HepG2 (cell line): ENCODE measurements at regions not wholly inside any gene's neighbourhood (a gene's known extent, or its start where the extent isn't known, plus 50 kb on each side); places are given as distances from the start of the nearest gene placed in this dataset.
A peak's percentile ranks its signal among the peaks of the same experiment; 100 is the strongest.

Experiments
- BRD4 ChIP-seq: sonication (generic); formaldehyde crosslinking; IDR thresholded peaks from 2 replicates; pipeline ENCODE4 v1.4.0; 2020; ENCODE audit warnings: missing genetic modification reagents
- CEBPB ChIP-seq: IDR thresholded peaks from 2 replicates; pipeline ENCODE4 v1.6.1; 2011; ENCODE audit warnings: low read depth, low read length, improper control_type of control experiment, borderline replicate concordance
- CHD2 ChIP-seq: IDR thresholded peaks from 2 replicates; pipeline ENCODE4 v1.6.1; 2011; ENCODE audit warnings: low read depth, low read length, improper control_type of control experiment
- EP300 ChIP-seq, 3 experiments: sonication (generic) in 1 of 3; formaldehyde crosslinking in 1 of 3; IDR thresholded peaks; 2 replicates each; pipeline versions ENCODE4 v1.5.1 to v1.6.1; 2011 to 2020; ENCODE audit warnings: low read depth in 2 of 3, low read length in 2 of 3, borderline replicate concordance in 1 of 3, improper control_type of control experiment in 1 of 3, mild to moderate bottlenecking in 1 of 3, missing genetic modification reagents in 1 of 3, moderate library complexity in 1 of 3
- GZF1 ChIP-seq: sonication (generic); formaldehyde crosslinking; IDR thresholded peaks from 2 replicates; pipeline ENCODE4 v1.5.1; 2020; ENCODE audit warnings: mild to moderate bottlenecking, missing genetic modification reagents
- MTA1 ChIP-seq: sonication (generic); formaldehyde crosslinking; IDR thresholded peaks from 2 replicates; pipeline ENCODE4 v1.4.0; 2020; ENCODE audit warnings: missing genetic modification reagents, mild to moderate bottlenecking, borderline replicate concordance
- NFKBIZ ChIP-seq: IDR thresholded peaks from 2 replicates; pipeline ENCODE4 v1.6.1; 2018; ENCODE audit warnings: missing genetic modification reagents, missing compliant biosample characterization
- PRMT3 ChIP-seq: sonication (generic); formaldehyde crosslinking; IDR thresholded peaks from 2 replicates; pipeline ENCODE4 v1.8.1; 2022; ENCODE audit warnings: low read depth, mild to moderate bottlenecking, moderate library complexity, missing genetic modification reagents, borderline replicate concordance
- SIX1 ChIP-seq: sonication (generic); formaldehyde crosslinking; IDR thresholded peaks from 2 replicates; pipeline ENCODE4 v1.4.0; 2020; ENCODE audit warnings: missing genetic modification reagents, borderline replicate concordance
- TCF12 ChIP-seq, 2 experiments: fragments of 450-650 bp in 1 of 2; sonication (generic) in 1 of 2; formaldehyde crosslinking in 1 of 2; IDR thresholded peaks; 2 replicates each; pipeline versions ENCODE4 v1.6.1 to v1.8.0; 2017 to 2022; ENCODE audit warnings: antibody characterized with exemption in 1 of 2, mild to moderate bottlenecking in 1 of 2, missing genetic modification reagents in 1 of 2, moderate library complexity in 1 of 2
- TFDP1 ChIP-seq: IDR thresholded peaks from 2 replicates; pipeline ENCODE4 v1.6.1; 2016; ENCODE audit warnings: missing compliant biosample characterization, missing genetic modification reagents, borderline replicate concordance
- TRAFD1 ChIP-seq: sonication (generic); formaldehyde crosslinking; IDR thresholded peaks from 2 replicates; pipeline ENCODE4 v1.5.1; 2020; ENCODE audit warnings: missing genetic modification reagents, mild to moderate bottlenecking, borderline replicate concordance
- ZNF12 ChIP-seq: sonication (generic); formaldehyde crosslinking; IDR thresholded peaks from 2 replicates; pipeline ENCODE4 v1.5.0; 2020; ENCODE audit warnings: missing genetic modification reagents
- ZNF264 ChIP-seq: sonication (generic); formaldehyde crosslinking; IDR thresholded peaks from 2 replicates; pipeline ENCODE4 v1.4.0; 2020; ENCODE audit warnings: missing genetic modification reagents
- ZNF343 ChIP-seq: sonication (generic); formaldehyde crosslinking; IDR thresholded peaks from 2 replicates; pipeline ENCODE4 v1.4.0; 2020; ENCODE audit warnings: mild to moderate bottlenecking, missing genetic modification reagents
- ZNF430 ChIP-seq: sonication (generic); formaldehyde crosslinking; IDR thresholded peaks from 2 replicates; pipeline ENCODE4 v1.9.0; 2021; ENCODE audit warnings: mild to moderate bottlenecking, missing genetic modification reagents
- ZNF660 ChIP-seq: sonication (generic); formaldehyde crosslinking; IDR thresholded peaks from 2 replicates; pipeline ENCODE4 v1.5.1; 2020; ENCODE audit warnings: mild to moderate bottlenecking, low read depth, missing genetic modification reagents, borderline replicate concordance
- TF ChIP-seq, protein P1 (sequence below): sonication (generic); formaldehyde crosslinking; IDR thresholded peaks from 2 replicates; pipeline ENCODE4 v1.5.1; 2020; ENCODE audit warnings: missing genetic modification reagents, mild to moderate bottlenecking, borderline replicate concordance
- TF ChIP-seq, protein P2 (sequence below), 2 experiments: sonication (generic) in 1 of 2; formaldehyde crosslinking in 1 of 2; IDR thresholded peaks; 2 replicates each; pipeline versions ENCODE4 v1.4.0 to v1.6.1; 2016 to 2020; ENCODE audit warnings: borderline replicate concordance in 1 of 2, low read depth in 1 of 2, mild to moderate bottlenecking in 1 of 2, missing genetic modification reagents in 1 of 2

- TF ChIP-seq CHD2 (no peak), GZF1 (CRISPR knock-in tag) (no peak), ZNF264 (CRISPR knock-in tag) (0 out of 2 replicates have a peak, but pooled peaks have one; percentile 18), TCF12 (IDR thresholded peaks at IDR 0.05) (no peak), TCF12 (CRISPR knock-in tag; IDR thresholded peaks at IDR 0.05) (no peak), PRMT3 (CRISPR knock-in tag) (no peak), NFKBIZ (no peak), EP300 (IDR thresholded peaks at IDR 0.05; ENCODE audit: low read depth in 2 of 2, low read length in 2 of 2) (peak in 1 of 2 experiments; percentile 48; a peak in 1 of 4 replicates), EP300 (CRISPR knock-in tag; IDR thresholded peaks at IDR 0.05; ENCODE audit: borderline replicate concordance) (no peak), ZNF343 (CRISPR knock-in tag) (no peak), TRAFD1 (CRISPR knock-in tag) (no peak), ZNF430 (CRISPR knock-in tag) (no peak), TFDP1 (CRISPR knock-in tag) (no peak), BRD4 (CRISPR knock-in tag) (no peak), SIX1 (CRISPR knock-in tag) (peak; percentile 79; the same call in 1 of the 2 replicates), ZNF12 (no peak), MTA1 (CRISPR knock-in tag) (no peak), ZNF660 (CRISPR knock-in tag) (no peak), CEBPB (peak; percentile 81)
- TF ChIP-seq, protein P1, sequence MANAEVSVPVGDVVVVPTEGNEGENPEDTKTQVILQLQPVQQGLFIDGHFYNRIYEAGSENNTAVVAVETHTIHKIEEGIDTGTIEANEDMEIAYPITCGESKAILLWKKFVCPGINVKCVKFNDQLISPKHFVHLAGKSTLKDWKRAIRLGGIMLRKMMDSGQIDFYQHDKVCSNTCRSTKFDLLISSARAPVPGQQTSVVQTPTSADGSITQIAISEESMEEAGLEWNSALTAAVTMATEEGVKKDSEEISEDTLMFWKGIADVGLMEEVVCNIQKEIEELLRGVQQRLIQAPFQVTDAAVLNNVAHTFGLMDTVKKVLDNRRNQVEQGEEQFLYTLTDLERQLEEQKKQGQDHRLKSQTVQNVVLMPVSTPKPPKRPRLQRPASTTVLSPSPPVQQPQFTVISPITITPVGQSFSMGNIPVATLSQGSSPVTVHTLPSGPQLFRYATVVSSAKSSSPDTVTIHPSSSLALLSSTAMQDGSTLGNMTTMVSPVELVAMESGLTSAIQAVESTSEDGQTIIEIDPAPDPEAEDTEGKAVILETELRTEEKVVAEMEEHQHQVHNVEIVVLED (CRISPR knock-in tag): no peak
- TF ChIP-seq, protein P2, sequence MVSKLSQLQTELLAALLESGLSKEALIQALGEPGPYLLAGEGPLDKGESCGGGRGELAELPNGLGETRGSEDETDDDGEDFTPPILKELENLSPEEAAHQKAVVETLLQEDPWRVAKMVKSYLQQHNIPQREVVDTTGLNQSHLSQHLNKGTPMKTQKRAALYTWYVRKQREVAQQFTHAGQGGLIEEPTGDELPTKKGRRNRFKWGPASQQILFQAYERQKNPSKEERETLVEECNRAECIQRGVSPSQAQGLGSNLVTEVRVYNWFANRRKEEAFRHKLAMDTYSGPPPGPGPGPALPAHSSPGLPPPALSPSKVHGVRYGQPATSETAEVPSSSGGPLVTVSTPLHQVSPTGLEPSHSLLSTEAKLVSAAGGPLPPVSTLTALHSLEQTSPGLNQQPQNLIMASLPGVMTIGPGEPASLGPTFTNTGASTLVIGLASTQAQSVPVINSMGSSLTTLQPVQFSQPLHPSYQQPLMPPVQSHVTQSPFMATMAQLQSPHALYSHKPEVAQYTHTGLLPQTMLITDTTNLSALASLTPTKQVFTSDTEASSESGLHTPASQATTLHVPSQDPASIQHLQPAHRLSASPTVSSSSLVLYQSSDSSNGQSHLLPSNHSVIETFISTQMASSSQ (IDR thresholded peaks at IDR 0.05; ENCODE audit: low read depth): no peak
- TF ChIP-seq, protein P2 (CRISPR knock-in tag; IDR thresholded peaks at IDR 0.05; ENCODE audit: borderline replicate concordance): peak; percentile 33; the same call in 1 of the 2 replicates
Measured at GRCh38 chr7:115135769-115136410, 214.0 kb downstream of the MDFIC start (continued).
